Heart left ventricle (tissue), 13 donors: ENCODE measurements at regions not wholly inside any gene's neighbourhood (a gene's known extent, or its start where the extent isn't known, plus 50 kb on each side); places are given as distances from the start of the nearest gene placed in this dataset.

Source experiments
- CTCF ChIP-seq, 12 donors: fragments of 200-600 bp; sonication (generic) in 4 of 12; IDR thresholded peaks; one replicate each; pipeline versions ENCODE4 v1.5.0 to v1.8.0; 2018 to 2022; ENCODE audit warnings: antibody characterized with exemption in 12 of 12, mild to moderate bottlenecking in 5 of 12
- POLR2A ChIP-seq, 2 donors: fragments of 450-650 bp; IDR thresholded peaks; one replicate each; pipeline ENCODE4 v1.6.1; 2017; ENCODE audit warnings: antibody characterized with exemption in 2 of 2, mild to moderate bottlenecking in 2 of 2, moderate library complexity in 2 of 2
- donor health status: ischemic (EF 13 %, LVEDD 7.1; RV severe dilation, severe dysfunction).
- donor health status: DM: no; HTN: yes; CAD: no.
- donor health status: DM: no; HTN: no; CAD: no.
- donor health status: ischemic (EF 25% LVEDD 6.9; RV normal size, moderate dysfunction).
- donor health status: ischemic (EF 25% LVEDD 5.7; RV mildly dilated, moderate dysfunction).
- donor health status: ischemic (EF 35%, LVEDD 5.7; RV mildly dilated, moderate dysfunction).
- donor health status: nonischemic (EF 11% LVEDD 7.7; RV severe dilation, severe dysfunction).
- donor health status: DM: yes; HTN: yes; CAD: no.
- donor health status: PGD.
- donor health status: ischemic (EF 29% LVEDD 5.4; RV normal size, mild dysfunction).
- donor health status: nonischemic (EF 23%, LVEDD 6.1; RV moderate dilation, normal function).

- TF ChIP-seq CTCF (IDR thresholded peaks at IDR 0.05) (no peak), POLR2A (IDR thresholded peaks at IDR 0.05) (no peak)
Measured at GRCh38 chr1:208977012-208977411, 606.5 kb upstream of the CAMK1G start.
